ENCODE measurements at regions not wholly inside any gene's neighbourhood (a gene's known extent, or its start where the extent isn't known, plus 50 kb on each side); places are given as distances from the start of the nearest gene placed in this dataset.

DNA sequence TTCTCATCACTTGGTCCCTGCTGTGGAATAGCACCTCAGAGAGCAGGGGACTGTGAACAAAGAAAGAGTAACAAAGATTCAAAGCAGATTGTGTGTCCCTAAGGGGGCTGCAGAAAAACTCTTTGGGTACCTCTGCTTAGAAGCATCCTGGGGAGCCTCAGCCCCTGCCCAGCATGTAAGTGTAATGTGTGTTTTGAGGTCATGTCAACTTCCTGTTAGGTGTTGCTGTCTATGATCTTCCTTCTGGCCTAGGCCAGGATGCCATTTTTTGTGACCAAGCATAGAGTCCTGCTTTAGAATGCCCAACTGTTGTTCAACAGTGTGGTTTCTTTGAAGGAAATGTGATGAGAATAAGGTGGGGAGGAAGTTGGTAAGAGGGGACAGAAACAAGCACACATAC, 77.1 kb upstream of the BCL6 start:
- Histone ChIP-seq H3K4me3 (ENCODE audit: severe bottlenecking) (no peak overlapping the region), H3K4me1 (ENCODE audit: insufficient read depth, poor library complexity, severe bottlenecking) (no peaks in the 10 kb centered on the region), H3K9me3 (ENCODE audit: severe bottlenecking) (no peaks in the 10 kb centered on the region), H3K27me3 (ENCODE audit: insufficient read depth, poor library complexity, severe bottlenecking) (no peaks in the 10 kb centered on the region), H3K27ac (ENCODE audit: poor library complexity, severe bottlenecking) (no peak overlapping the region), H3K36me3 (ENCODE audit: low read depth) (no peaks in the 10 kb centered on the region)
- DNase-seq (ENCODE audit: low spot score): no peak
- TF ChIP-seq, protein P1, sequence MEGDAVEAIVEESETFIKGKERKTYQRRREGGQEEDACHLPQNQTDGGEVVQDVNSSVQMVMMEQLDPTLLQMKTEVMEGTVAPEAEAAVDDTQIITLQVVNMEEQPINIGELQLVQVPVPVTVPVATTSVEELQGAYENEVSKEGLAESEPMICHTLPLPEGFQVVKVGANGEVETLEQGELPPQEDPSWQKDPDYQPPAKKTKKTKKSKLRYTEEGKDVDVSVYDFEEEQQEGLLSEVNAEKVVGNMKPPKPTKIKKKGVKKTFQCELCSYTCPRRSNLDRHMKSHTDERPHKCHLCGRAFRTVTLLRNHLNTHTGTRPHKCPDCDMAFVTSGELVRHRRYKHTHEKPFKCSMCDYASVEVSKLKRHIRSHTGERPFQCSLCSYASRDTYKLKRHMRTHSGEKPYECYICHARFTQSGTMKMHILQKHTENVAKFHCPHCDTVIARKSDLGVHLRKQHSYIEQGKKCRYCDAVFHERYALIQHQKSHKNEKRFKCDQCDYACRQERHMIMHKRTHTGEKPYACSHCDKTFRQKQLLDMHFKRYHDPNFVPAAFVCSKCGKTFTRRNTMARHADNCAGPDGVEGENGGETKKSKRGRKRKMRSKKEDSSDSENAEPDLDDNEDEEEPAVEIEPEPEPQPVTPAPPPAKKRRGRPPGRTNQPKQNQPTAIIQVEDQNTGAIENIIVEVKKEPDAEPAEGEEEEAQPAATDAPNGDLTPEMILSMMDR (IDR thresholded peaks at IDR 0.05; ENCODE audit: poor library complexity, severe bottlenecking): no peak
- no peak for ATAC-seq (ENCODE audit: low read depth)

DNA sequence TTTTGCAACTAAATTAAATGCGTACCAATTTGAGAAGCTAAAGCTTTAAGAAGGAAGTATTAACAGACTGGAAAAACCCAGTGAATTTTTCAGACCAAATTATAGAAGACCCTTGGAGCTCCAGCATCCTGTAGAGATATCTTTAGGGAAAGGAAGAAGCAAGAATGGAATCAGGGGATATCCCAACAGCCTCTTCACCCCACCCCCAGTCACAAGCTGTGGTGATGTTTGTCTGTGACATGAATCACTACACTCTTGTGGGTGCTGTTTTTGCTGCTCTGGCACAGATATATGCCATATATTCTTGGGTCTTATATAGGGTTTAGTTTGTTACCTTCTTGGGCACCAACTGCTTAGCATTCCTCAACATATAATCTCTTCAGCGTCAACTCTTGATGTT, 78.5 kb upstream of the BCL6 start:
- Histone ChIP-seq H3K27ac (ENCODE audit: poor library complexity, severe bottlenecking) (no peak overlapping the region), H3K36me3 (ENCODE audit: low read depth) (no peaks in the 10 kb centered on the region), H3K4me3 (ENCODE audit: severe bottlenecking) (no peak overlapping the region), H3K4me1 (ENCODE audit: insufficient read depth, poor library complexity, severe bottlenecking) (no peaks in the 10 kb centered on the region), H3K27me3 (ENCODE audit: insufficient read depth, poor library complexity, severe bottlenecking) (no peaks in the 10 kb centered on the region), H3K9me3 (ENCODE audit: severe bottlenecking) (no peaks in the 10 kb centered on the region)
- DNase-seq (ENCODE audit: low spot score) (no peak), ATAC-seq (ENCODE audit: low read depth) (no peak)
- TF ChIP-seq, protein P1 (IDR thresholded peaks at IDR 0.05; ENCODE audit: poor library complexity, severe bottlenecking): no peak

DNA sequence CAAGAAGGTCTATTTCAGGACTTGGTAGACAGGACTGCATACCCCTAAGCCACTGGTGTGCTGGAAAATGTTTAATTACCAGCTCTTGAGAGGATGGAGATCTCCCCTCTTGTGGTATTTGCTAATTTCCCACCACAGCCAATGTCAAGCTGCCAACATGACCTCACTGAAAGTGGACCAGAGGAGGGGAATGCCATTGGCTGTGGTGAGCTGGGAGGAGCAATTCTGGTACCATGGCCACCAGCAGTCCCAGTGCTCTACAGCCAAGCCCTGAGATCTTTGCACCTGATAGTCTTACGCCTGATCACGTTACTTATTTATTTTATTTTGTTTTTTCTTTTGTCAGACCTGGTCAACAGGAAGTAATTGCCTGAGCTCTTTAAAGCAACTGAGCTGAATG, 82.5 kb upstream of the BCL6 start:
- Histone ChIP-seq H3K4me1 (ENCODE audit: insufficient read depth, poor library complexity, severe bottlenecking) (peaks cover 6% of the 10 kb centered on the region), H3K9me3 (ENCODE audit: severe bottlenecking) (no peaks in the 10 kb centered on the region), H3K27ac (ENCODE audit: poor library complexity, severe bottlenecking) (no peak overlapping the region), H3K36me3 (ENCODE audit: low read depth) (no peaks in the 10 kb centered on the region), H3K4me3 (ENCODE audit: severe bottlenecking) (no peak overlapping the region), H3K27me3 (ENCODE audit: insufficient read depth, poor library complexity, severe bottlenecking) (no peaks in the 10 kb centered on the region)
- TF ChIP-seq, protein P1 (IDR thresholded peaks at IDR 0.05; ENCODE audit: poor library complexity, severe bottlenecking): no peak
- DNase-seq (ENCODE audit: low spot score) (no peak), ATAC-seq (ENCODE audit: low read depth) (no peak)

GRCh38 chr3:187828579-187829452, 83.5 kb upstream of the BCL6 start:
- TF ChIP-seq, protein P1 (IDR thresholded peaks at IDR 0.05; ENCODE audit: poor library complexity, severe bottlenecking): no peak
- Histone ChIP-seq H3K36me3 (ENCODE audit: low read depth) (no peaks in the 10 kb centered on the region), H3K4me3 (ENCODE audit: severe bottlenecking) (no peak overlapping the region), H3K9me3 (ENCODE audit: severe bottlenecking) (no peaks in the 10 kb centered on the region), H3K4me1 (ENCODE audit: insufficient read depth, poor library complexity, severe bottlenecking) (peaks cover 6% of the 10 kb centered on the region), H3K27me3 (ENCODE audit: insufficient read depth, poor library complexity, severe bottlenecking) (no peaks in the 10 kb centered on the region), H3K27ac (ENCODE audit: poor library complexity, severe bottlenecking) (no peak overlapping the region)
- no peak for DNase-seq (ENCODE audit: low spot score)
- no peak for ATAC-seq (ENCODE audit: low read depth)

DNA sequence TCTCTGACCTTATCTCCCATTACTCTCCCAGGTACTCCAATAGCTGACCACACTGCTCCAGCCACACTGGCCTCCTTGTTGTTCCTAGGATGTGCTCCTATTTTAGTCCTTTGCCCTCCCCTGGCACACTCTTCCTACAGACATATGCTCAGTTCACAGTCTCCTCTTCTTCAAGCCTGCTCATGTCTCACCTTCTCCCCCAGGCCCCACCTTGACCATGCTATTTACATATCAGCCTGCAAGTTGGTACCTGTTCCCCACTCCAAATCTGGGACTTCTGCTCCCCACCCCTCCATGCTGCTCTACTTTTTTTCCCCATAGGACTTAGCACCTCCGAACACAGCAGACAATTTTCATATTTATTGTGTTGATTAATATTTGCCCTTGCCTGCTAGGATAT, 84.9 kb upstream of the BCL6 start:
- TF ChIP-seq, protein P1 (IDR thresholded peaks at IDR 0.05; ENCODE audit: poor library complexity, severe bottlenecking): no peak
- Histone ChIP-seq H3K4me3 (ENCODE audit: severe bottlenecking) (no peak overlapping the region), H3K4me1 (ENCODE audit: insufficient read depth, poor library complexity, severe bottlenecking) (peaks cover 6% of the 10 kb centered on the region), H3K27ac (ENCODE audit: poor library complexity, severe bottlenecking) (no peak overlapping the region), H3K9me3 (ENCODE audit: severe bottlenecking) (no peaks in the 10 kb centered on the region), H3K36me3 (ENCODE audit: low read depth) (no peaks in the 10 kb centered on the region), H3K27me3 (ENCODE audit: insufficient read depth, poor library complexity, severe bottlenecking) (no peaks in the 10 kb centered on the region)
- DNase-seq (ENCODE audit: low spot score) (no peak), ATAC-seq (ENCODE audit: low read depth) (no peak)

All from RWPE2 (cell line).